Parathyroid adenoma (tissue), 2 donors: ENCODE measurements at regions not wholly inside any gene's neighbourhood (a gene's known extent, or its start where the extent isn't known, plus 50 kb on each side); places are given as distances from the start of the nearest gene placed in this dataset.

Experiments used
- H2AFZ ChIP-seq: fragments of 300-600 bp; sonication (generic); one replicate; pipeline ENCODE4 v1.7.0; 2017; ENCODE audit warnings: antibody characterized with exemption, mild to moderate bottlenecking
- H3K27ac ChIP-seq: fragments of 300-600 bp; sonication (generic); one replicate; pipeline ENCODE4 v1.7.0; 2017
- H3K27me3 ChIP-seq: fragments of 300-600 bp; sonication (generic); one replicate; pipeline ENCODE4 v1.7.0; 2017; ENCODE audit warnings: low read length; ENCODE audit not compliant: control insufficient read depth, insufficient read depth
- H3K36me3 ChIP-seq: fragments of 300-600 bp; sonication (generic); one replicate; pipeline ENCODE4 v1.7.0; 2017; ENCODE audit warnings: low read length; ENCODE audit not compliant: control insufficient read depth, insufficient read depth
- H3K4me1 ChIP-seq: fragments of 300-600 bp; sonication (generic); one replicate; pipeline ENCODE4 v1.7.0; 2017; ENCODE audit warnings: control low read depth
- H3K4me2 ChIP-seq: fragments of 300-600 bp; sonication (generic); one replicate; pipeline ENCODE4 v1.7.0; 2017; ENCODE audit warnings: low read length
- H3K4me3 ChIP-seq: fragments of 300-600 bp; sonication (generic); one replicate; pipeline ENCODE4 v1.7.0; 2017; ENCODE audit warnings: low read depth, low read length
- H3K79me2 ChIP-seq: fragments of 300-600 bp; sonication (generic); one replicate; pipeline ENCODE4 v1.7.0; 2017; ENCODE audit warnings: control low read depth
- H3K9ac ChIP-seq: fragments of 300-600 bp; sonication (generic); one replicate; pipeline ENCODE4 v1.7.0; 2017; ENCODE audit warnings: mild to moderate bottlenecking
- H3K9me3 ChIP-seq: fragments of 300-600 bp; sonication (generic); one replicate; pipeline ENCODE4 v1.7.0; 2017; ENCODE audit warnings: low read length; ENCODE audit not compliant: control insufficient read depth
- TF ChIP-seq, protein P1 (sequence below): fragments of 300-600 bp; sonication (generic); IDR thresholded peaks from one replicate; pipeline ENCODE4 v1.7.0; 2017; ENCODE audit warnings: antibody characterized with exemption, mild to moderate bottlenecking
- donor health status: primary hyperparathyroidism.

DNA sequence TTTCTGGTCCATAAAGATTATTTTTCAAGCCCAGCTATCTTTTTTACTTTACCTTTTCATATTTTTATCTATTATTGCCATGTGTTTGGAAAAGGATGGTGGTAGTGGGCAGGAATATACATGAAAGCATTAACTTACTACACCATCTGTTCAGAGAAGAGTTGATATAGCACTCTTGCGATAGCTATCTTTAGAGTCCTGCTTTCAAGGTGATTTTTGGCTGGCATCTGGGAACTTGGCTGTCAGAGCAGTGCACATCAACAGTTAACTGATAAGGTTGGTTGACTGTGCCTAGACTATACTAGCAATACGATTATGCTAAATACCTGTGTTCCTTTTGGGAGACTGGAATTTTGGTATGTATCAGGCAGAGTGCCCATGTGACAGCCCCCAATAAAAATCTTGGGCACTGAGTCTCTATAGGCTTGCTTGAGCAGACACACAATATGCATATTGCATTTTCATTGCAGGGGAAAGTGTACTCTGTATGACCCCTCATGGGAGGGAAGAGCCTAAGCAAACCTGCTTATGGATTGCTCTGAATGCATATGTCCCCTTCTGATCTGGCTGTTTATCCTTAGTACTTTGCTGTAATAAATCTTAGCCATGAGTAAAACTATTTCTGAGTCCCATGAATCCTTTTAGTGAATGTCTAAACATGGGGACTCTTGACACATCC, 227.6 kb upstream of the C9orf72 start:
- Histone ChIP-seq H3K27me3 (no peaks in the 10 kb centered on the region), H3K79me2 (no peaks in the 10 kb centered on the region), H3K4me2 (no peak overlapping the region), H3K9ac (no peak overlapping the region), H3K9me3 (no peaks in the 10 kb centered on the region), H3K27ac (no peak overlapping the region), H3K4me3 (no peak overlapping the region), H2AFZ (no peak overlapping the region), H3K4me1 (no peaks in the 10 kb centered on the region), H3K36me3 (no peaks in the 10 kb centered on the region)
- TF ChIP-seq, protein P1, sequence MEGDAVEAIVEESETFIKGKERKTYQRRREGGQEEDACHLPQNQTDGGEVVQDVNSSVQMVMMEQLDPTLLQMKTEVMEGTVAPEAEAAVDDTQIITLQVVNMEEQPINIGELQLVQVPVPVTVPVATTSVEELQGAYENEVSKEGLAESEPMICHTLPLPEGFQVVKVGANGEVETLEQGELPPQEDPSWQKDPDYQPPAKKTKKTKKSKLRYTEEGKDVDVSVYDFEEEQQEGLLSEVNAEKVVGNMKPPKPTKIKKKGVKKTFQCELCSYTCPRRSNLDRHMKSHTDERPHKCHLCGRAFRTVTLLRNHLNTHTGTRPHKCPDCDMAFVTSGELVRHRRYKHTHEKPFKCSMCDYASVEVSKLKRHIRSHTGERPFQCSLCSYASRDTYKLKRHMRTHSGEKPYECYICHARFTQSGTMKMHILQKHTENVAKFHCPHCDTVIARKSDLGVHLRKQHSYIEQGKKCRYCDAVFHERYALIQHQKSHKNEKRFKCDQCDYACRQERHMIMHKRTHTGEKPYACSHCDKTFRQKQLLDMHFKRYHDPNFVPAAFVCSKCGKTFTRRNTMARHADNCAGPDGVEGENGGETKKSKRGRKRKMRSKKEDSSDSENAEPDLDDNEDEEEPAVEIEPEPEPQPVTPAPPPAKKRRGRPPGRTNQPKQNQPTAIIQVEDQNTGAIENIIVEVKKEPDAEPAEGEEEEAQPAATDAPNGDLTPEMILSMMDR = no peak

DNA sequence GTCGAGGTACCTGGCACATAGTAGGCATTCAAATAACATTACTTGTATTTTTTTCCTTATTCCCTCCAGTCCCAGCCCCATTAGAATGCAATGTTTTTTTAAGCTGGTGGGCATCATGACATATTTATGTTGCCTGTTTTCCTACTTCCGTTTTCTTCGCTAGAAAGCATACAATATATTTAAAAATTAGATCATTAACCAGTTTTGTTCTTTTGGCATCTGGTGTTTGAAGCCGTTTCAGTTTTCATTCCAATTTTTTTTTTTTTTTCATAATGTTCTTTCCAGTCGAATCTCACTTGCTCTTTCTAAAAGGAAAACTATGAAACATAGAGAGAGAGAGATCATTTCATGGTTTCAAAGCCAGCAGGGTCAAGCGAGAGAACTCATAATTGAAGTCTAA, 228.3 kb upstream of the C9orf72 start:
- H2AFZ ChIP-seq = no peak overlapping the region
- H3K36me3 ChIP-seq = no peaks in the 10 kb centered on the region
- no peaks in the 10 kb centered on the region for H3K79me2 ChIP-seq
- no peak overlapping the region for H3K27ac ChIP-seq
- no peaks in the 10 kb centered on the region for H3K9me3 ChIP-seq
- no peak overlapping the region for H3K4me2 ChIP-seq
- no peaks in the 10 kb centered on the region for H3K27me3 ChIP-seq
- TF ChIP-seq, protein P1 = no peak
- no peak overlapping the region for H3K4me3 ChIP-seq
- H3K9ac ChIP-seq = no peak overlapping the region
- no peaks in the 10 kb centered on the region for H3K4me1 ChIP-seq

DNA sequence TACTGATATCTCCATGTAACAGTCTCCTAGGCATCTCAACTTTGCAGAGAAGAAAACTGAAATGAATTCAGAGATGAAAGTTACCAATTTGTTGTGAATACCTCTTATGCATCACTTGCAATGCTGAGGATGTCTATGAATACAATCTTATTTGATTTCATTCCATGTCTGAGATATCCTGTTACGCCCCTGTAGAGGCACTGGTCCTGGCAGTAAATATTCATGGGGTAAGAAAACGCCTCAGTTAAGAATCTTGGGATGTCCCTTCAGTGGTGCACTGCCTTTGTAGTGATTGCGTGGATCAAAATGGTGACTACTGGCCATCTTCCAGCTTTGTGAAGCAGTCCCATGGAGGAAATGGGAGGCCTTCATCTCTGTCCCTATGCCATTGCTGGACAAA, 229.1 kb upstream of the C9orf72 start:
- Histone ChIP-seq H2AFZ (no peak overlapping the region), H3K4me3 (no peak overlapping the region), H3K36me3 (no peaks in the 10 kb centered on the region), H3K4me2 (no peak overlapping the region), H3K4me1 (no peaks in the 10 kb centered on the region), H3K9ac (no peak overlapping the region), H3K27ac (no peak overlapping the region), H3K27me3 (no peaks in the 10 kb centered on the region), H3K9me3 (no peaks in the 10 kb centered on the region), H3K79me2 (no peaks in the 10 kb centered on the region)
- TF ChIP-seq, protein P1 = no peak

DNA sequence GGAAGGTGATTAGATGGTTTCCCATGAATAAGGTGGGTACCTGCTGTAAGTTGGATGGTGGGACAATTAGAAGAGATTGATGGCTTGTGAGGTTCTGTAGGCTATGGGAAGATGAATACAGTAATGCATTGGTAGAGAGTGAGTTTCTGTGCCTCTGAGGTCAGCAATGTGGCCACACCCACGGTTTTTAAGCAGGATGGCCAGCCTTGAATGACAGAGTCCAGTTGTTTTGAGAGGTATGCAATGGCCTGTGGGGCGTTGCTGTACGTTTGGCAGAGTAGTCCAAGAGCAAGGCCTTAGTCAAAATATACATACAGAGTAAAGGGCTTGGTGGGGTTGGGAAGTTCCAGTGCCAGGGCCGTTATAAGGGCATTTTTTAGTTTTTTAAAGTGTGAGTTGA, 235.6 kb upstream of the C9orf72 start:
- Histone ChIP-seq H3K4me3 (no peak overlapping the region), H3K9me3 (no peaks in the 10 kb centered on the region), H3K36me3 (no peaks in the 10 kb centered on the region), H3K4me1 (no peaks in the 10 kb centered on the region), H3K9ac (no peak overlapping the region), H3K79me2 (no peaks in the 10 kb centered on the region), H2AFZ (no peak overlapping the region), H3K27me3 (no peaks in the 10 kb centered on the region), H3K4me2 (no peak overlapping the region), H3K27ac (no peak overlapping the region)
- TF ChIP-seq, protein P1 = no peak

DNA sequence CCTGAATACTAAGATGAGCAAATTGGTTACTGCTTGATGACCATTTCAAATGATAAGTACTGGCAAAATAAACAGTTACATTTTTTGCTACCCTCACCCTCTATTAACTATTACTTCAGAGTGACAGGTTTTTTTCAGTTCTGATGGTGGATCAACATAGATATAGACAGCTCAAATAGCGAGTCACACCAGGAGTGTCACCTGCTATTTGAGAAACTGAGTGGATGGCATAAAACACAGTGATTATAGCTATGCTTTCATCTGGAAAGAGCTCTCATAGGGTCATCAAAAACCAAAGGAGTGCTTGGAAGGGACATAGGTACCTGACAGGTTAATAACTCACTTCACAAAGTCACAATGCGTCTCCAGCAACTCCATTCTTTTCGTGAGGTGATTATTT, 244.5 kb upstream of the C9orf72 start:
- Histone ChIP-seq H3K4me3 (no peak overlapping the region), H3K4me2 (no peak overlapping the region), H3K9me3 (no peaks in the 10 kb centered on the region), H3K27me3 (no peaks in the 10 kb centered on the region), H3K27ac (no peak overlapping the region), H3K79me2 (no peaks in the 10 kb centered on the region), H3K36me3 (no peaks in the 10 kb centered on the region), H3K4me1 (no peaks in the 10 kb centered on the region), H2AFZ (no peak overlapping the region), H3K9ac (no peak overlapping the region)
- TF ChIP-seq, protein P1 = no peak
